Hepatic stellate cell (primary cell): ENCODE measurements at regions not wholly inside any gene's neighbourhood (a gene's known extent, or its start where the extent isn't known, plus 50 kb on each side); places are given as distances from the start of the nearest gene placed in this dataset.
"Not testable (repeated sequence)": the region's sequence is repeated elsewhere in the genome, so short reads cannot be mapped to it uniquely, and the experiment has no call there.

ENCODE experiments used
- DNase-seq: peaks from one replicate; pipeline ENCODE4 v3.0.0; 2011; ENCODE audit warnings: low spot score

DNA sequence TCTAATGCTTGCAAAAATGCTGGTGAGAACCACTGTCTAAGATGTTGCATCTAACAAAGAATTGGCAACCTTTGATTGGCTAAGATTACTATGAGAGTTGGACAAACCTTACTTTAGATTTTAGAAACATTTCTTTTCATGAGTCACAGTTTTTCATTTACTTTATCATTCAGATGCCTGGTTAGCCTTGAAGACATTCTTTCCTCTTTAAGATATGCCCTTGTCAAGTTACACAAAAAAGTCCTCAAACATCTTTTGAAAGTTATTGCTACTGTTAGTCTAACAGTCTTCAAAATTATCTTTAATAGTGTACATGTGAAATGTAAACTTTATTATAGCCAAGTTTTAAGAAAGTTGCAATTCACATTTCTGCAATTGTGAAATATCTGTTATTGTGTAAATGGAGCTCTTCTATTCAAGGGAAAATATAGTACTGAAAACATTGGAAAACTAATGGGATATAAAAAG lies 276.3 kb downstream of the RND3 start:
- DNase-seq, result no peak

- DNase-seq, result no peak
Observed at GRCh38 chr2:150209746-150210145, 277.7 kb downstream of the RND3 start.

- DNase-seq, result no peak
Observed at GRCh38 chr2:150208689-150209088, 278.8 kb downstream of the RND3 start.

- DNase-seq, result no peak
Observed at GRCh38 chr2:150207979-150208378, 279.5 kb downstream of the RND3 start.

DNA sequence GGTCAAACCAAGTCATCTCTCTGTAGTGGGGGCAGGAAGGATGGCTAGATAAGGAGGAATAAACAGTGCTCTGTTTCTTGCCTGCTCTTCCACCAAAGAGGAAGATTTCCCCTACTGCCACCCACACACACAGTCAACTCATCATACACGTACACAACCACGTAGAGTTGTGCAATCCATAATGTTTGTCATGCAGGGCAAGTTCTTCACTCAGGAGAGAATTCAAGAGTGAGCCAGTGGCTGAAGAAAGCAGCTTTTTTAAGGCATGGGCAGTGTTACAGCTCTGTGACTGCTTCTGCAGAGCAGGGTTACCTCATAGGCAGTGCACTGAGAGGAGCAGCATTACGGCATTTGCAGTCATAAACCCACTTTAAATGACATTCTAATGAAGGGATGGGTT lies 283.0 kb downstream of the RND3 start:
- peak; percentile 4 for DNase-seq

DNA sequence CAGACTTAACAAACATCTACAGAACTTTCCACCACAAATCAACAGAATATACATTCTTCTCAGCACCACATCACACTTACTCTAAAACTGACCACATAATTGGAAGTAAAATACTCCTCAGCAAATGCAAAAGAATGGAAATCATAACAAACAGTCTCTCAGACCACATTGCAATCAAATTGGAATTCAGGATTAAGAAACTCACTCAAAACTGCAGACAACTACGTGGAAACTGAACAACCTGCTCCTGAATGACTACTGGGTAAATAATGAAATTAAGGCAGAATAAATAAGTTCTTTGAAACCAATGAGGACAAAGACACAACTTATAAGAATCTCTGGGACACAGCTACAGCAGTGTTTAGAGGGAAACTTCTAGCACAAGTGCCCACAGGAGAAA lies 292.7 kb downstream of the RND3 start:
- DNase-seq, result not testable (repeated sequence)

GRCh38 chr2:150192701-150193100 lies 294.8 kb downstream of the RND3 start:
- DNase-seq, result no peak

- DNase-seq, result peak; percentile 24
Observed at GRCh38 chr2:150191349-150191748, 296.1 kb downstream of the RND3 start.

GRCh38 chr2:150190546-150190945 lies 296.9 kb downstream of the RND3 start:
- no peak for DNase-seq

GRCh38 chr2:150188800-150189199 lies 298.7 kb downstream of the RND3 start:
- DNase-seq, result no peak

GRCh38 chr2:150188177-150188576 lies 299.3 kb downstream of the RND3 start:
- no peak for DNase-seq

- DNase-seq, result no peak
Observed at GRCh38 chr2:150182566-150183235, 304.8 kb downstream of the RND3 start.

GRCh38 chr2:150178591-150178990 lies 308.9 kb downstream of the RND3 start:
- no peak for DNase-seq

- DNase-seq, result no peak
Observed at GRCh38 chr2:150174971-150175421, 312.5 kb downstream of the RND3 start.

GRCh38 chr2:150174056-150174805 lies 313.2 kb downstream of the RND3 start:
- DNase-seq, result no peak

- no peak for DNase-seq
Observed at GRCh38 chr2:150171065-150171548, 316.4 kb downstream of the RND3 start.

- DNase-seq, result peak; percentile 24
Observed at GRCh38 chr2:150169237-150169629, 318.2 kb downstream of the RND3 start.

GRCh38 chr2:150168595-150169236 lies 318.8 kb downstream of the RND3 start:
- DNase-seq, result no peak

GRCh38 chr2:150167711-150168110 lies 319.8 kb downstream of the RND3 start:
- peak; percentile 42 for DNase-seq

DNA sequence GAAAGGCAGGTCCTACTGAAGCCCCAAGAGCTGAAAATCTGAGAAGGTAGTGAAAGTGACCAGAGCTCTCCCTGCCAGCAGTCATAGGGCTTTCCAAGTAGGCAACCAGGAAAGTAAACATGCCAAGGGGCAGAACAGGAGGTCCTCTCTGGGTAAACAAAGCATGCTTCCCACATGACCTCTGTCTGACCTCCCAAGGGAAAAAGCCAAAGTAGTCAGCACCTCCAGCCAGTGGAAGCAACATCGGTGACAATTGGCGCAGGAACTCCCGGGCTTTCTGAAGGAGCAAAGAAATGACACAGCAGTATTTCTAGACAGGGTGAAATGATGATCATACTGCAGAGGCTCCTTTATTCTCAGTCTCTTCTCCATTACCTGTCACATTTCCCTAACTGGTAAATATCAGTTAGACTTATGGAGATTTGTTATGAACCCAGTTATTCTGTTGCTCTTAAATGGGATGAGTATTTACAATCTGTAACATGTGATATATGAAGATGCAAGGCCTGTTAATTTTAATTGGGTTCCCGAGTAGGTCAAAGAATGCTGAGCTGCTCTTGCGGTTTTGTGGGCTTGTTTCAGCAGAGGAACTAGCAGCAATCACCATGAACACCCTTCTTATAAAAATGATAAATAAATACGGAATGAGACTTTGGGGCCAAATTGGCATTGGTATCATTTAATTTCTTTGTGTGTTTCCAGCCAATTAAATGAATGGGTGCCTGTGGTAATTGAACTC lies 321.0 kb downstream of the RND3 start:
- no peak for DNase-seq

DNA sequence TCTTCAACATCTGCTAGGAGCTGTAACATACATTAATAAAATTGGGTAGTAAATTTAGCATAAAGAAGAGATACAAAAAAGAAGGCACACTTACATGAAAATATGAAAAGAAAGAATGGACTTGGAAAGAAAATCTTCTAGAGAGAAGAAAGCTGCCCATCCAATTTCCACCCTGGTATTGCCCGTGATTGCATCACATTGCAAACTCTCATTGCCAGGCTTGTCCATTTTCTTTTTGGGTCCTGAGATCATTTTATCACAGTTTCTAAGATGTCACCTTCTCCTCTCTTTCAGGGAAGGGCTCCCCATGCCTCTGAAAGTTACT lies 321.5 kb downstream of the RND3 start:
- no peak for DNase-seq

GRCh38 chr2:150165442-150165841 lies 322.0 kb downstream of the RND3 start:
- no peak for DNase-seq
